Loucy (cell line): ENCODE measurements at regions not wholly inside any gene's neighbourhood (a gene's known extent, or its start where the extent isn't known, plus 50 kb on each side); places are given as distances from the start of the nearest gene placed in this dataset.
A peak's percentile ranks its signal among the peaks of the same experiment; 100 is the strongest.

Experiments used
- H2AFZ ChIP-seq: fragments of 200-600 bp; sonication (generic); 2 replicates; pipeline ENCODE4 v1.6.0; 2016; ENCODE audit warnings: antibody characterized with exemption, mild to moderate bottlenecking, low read length, moderate library complexity
- H3F3A ChIP-seq: fragments of 200-600 bp; 2 replicates; pipeline ENCODE4 v1.6.0; 2016; ENCODE audit warnings: antibody characterized with exemption, low read depth, mild to moderate bottlenecking
- H3K27me3 ChIP-seq: fragments of 200-600 bp; sonication (generic); 2 replicates; pipeline ENCODE4 v1.6.1; 2014; ENCODE audit warnings: low read length, mild to moderate bottlenecking; ENCODE audit not compliant: insufficient read depth, poor library complexity, severe bottlenecking
- H3K36me3 ChIP-seq: fragments of 200-600 bp; sonication (generic); 2 replicates; pipeline ENCODE4 v1.6.1; 2016; ENCODE audit warnings: low read length; ENCODE audit not compliant: insufficient read depth
- H3K4me1 ChIP-seq: fragments of 200-600 bp; sonication (generic); 2 replicates; pipeline ENCODE4 v1.5.1; 2014; ENCODE audit warnings: low read length, mild to moderate bottlenecking; ENCODE audit not compliant: insufficient read depth, poor library complexity, severe bottlenecking
- H3K4me2 ChIP-seq: fragments of 200-600 bp; sonication (generic); 2 replicates; pipeline ENCODE4 v1.6.0; 2014; ENCODE audit warnings: antibody characterized with exemption, low read length, low read depth, mild to moderate bottlenecking; ENCODE audit not compliant: poor library complexity, severe bottlenecking
- H3K4me3 ChIP-seq: fragments of 200-600 bp; sonication (generic); 2 replicates; pipeline ENCODE4 v1.5.1; 2014; ENCODE audit warnings: low read length, mild to moderate bottlenecking, mixed read lengths; ENCODE audit not compliant: poor library complexity, severe bottlenecking
- H3K79me2 ChIP-seq: fragments of 200-600 bp; sonication (generic); 2 replicates; pipeline ENCODE4 v1.6.1; 2014; ENCODE audit warnings: low read length; ENCODE audit not compliant: insufficient read depth
- H3K9ac ChIP-seq: fragments of 200-600 bp; sonication (generic); 2 replicates; pipeline ENCODE4 v1.6.0; 2014; ENCODE audit warnings: mild to moderate bottlenecking, low read depth, low read length, moderate library complexity; ENCODE audit not compliant: poor library complexity, severe bottlenecking
- H3K9me2 ChIP-seq: fragments of 200-600 bp; sonication (generic); replicated peaks from 2 replicates; pipeline ENCODE4 v1.6.1; 2016; ENCODE audit warnings: low read depth, low read length, mixed read lengths
- H3K9me3 ChIP-seq: fragments of 200-600 bp; sonication (generic); 2 replicates; pipeline ENCODE4 v1.6.1; 2014; ENCODE audit warnings: mild to moderate bottlenecking, antibody characterized with exemption, low read length, low read depth; ENCODE audit not compliant: insufficient read depth
- H4K20me1 ChIP-seq: fragments of 200-600 bp; sonication (generic); 2 replicates; pipeline ENCODE4 v1.6.0; 2014; ENCODE audit warnings: antibody characterized with exemption, low read length, mild to moderate bottlenecking; ENCODE audit not compliant: insufficient read depth, poor library complexity, severe bottlenecking
- EZH2phosphoT487 ChIP-seq: fragments of 200-600 bp; IDR thresholded peaks from 2 replicates; pipeline ENCODE4 v1.6.1; 2018; ENCODE audit warnings: antibody characterized with exemption, mild to moderate bottlenecking, moderate library complexity, borderline replicate concordance
- TF ChIP-seq, protein P1 (sequence below): fragments of 200-600 bp; sonication (generic); conservative IDR thresholded peaks from 2 replicates; pipeline ENCODE4 v1.5.1; 2014; ENCODE audit warnings: mild to moderate bottlenecking, antibody characterized with exemption, low read length

DNA sequence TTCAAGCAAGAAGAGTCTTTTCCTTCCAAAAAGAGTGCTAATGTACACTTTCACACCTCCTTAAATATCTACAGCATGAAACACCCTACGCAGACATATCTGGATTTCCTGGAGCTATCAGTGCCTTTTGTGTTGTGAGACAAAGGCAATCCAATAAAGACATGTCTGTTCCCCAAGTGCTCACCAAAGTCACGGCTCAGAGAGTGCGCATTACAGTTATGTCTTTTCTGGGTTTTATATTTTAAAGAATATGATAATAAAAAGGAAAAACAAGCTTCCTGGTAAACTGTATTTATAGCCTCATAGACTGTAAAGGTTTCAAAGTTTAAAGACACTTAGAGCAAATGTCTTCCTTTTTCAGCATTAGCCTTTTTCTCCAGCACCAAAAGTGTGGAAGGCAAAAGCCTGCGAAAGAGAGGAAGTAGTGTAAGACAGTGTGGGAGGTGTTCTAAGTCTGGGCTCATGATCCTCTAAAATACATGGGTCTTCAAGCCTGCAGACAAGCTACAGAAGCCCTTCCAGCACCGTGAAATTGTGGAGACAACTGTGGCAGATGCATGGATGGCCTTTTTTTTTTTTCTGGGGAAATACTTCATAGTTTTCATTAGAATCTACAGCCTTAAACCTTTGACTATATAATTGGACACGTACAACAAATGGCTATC, 135.0 kb upstream of the SLC35B3 start:
- TF ChIP-seq, protein P1, sequence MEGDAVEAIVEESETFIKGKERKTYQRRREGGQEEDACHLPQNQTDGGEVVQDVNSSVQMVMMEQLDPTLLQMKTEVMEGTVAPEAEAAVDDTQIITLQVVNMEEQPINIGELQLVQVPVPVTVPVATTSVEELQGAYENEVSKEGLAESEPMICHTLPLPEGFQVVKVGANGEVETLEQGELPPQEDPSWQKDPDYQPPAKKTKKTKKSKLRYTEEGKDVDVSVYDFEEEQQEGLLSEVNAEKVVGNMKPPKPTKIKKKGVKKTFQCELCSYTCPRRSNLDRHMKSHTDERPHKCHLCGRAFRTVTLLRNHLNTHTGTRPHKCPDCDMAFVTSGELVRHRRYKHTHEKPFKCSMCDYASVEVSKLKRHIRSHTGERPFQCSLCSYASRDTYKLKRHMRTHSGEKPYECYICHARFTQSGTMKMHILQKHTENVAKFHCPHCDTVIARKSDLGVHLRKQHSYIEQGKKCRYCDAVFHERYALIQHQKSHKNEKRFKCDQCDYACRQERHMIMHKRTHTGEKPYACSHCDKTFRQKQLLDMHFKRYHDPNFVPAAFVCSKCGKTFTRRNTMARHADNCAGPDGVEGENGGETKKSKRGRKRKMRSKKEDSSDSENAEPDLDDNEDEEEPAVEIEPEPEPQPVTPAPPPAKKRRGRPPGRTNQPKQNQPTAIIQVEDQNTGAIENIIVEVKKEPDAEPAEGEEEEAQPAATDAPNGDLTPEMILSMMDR, result no peak
- no peak for TF ChIP-seq EZH2phosphoT487
- H3K9ac ChIP-seq, result no peak overlapping the region

DNA sequence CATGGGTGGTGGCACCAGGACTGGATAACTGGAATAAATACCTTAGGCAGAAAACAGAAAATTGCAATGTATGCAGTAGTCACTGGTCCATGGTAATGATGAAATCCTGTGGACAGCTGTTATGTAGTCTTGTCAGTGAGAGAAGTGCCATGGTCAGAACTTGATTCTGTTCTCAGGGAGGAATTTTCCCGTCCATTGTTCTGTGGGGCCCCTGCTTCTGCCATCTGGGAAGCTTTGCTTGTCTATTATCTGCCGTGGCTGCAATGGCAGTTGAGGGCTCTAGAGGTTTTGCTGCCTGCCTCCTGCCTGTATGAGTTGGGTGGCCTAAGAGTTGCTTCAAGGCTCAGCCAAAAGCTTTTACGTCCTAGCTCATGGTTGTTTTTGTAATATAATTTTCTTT, 126.8 kb upstream of the SLC35B3 start:
- Histone ChIP-seq H3K4me3 (no peak overlapping the region), H3F3A (no peaks in the 10 kb centered on the region), H3K9ac (no peak overlapping the region), H3K9me2 (no peaks in the 10 kb centered on the region), H3K4me1 (peaks cover 12% of the 10 kb centered on the region), H4K20me1 (no peaks in the 10 kb centered on the region), H2AFZ (no peak overlapping the region), H3K4me2 (no peak overlapping the region), H3K9me3 (no peaks in the 10 kb centered on the region), H3K79me2 (no peaks in the 10 kb centered on the region), H3K36me3 (no peaks in the 10 kb centered on the region), H3K27me3 (no peaks in the 10 kb centered on the region)
- TF ChIP-seq EZH2phosphoT487, result no peak
- TF ChIP-seq, protein P1, result no peak

More for the DNA sequence above, 135.0 kb upstream of the SLC35B3 start:
- Histone ChIP-seq H3K9me3 (no peaks in the 10 kb centered on the region), H3K27me3 (no peaks in the 10 kb centered on the region), H4K20me1 (no peaks in the 10 kb centered on the region), H3K36me3 (no peaks in the 10 kb centered on the region), H3K4me3 (no peak overlapping the region), H3K9me2 (no peaks in the 10 kb centered on the region), H3K4me1 (no peaks in the 10 kb centered on the region), H3K4me2 (no peak overlapping the region), H3K79me2 (no peaks in the 10 kb centered on the region), H2AFZ (peak overlapping the region; percentile 65), H3F3A (no peaks in the 10 kb centered on the region)

DNA sequence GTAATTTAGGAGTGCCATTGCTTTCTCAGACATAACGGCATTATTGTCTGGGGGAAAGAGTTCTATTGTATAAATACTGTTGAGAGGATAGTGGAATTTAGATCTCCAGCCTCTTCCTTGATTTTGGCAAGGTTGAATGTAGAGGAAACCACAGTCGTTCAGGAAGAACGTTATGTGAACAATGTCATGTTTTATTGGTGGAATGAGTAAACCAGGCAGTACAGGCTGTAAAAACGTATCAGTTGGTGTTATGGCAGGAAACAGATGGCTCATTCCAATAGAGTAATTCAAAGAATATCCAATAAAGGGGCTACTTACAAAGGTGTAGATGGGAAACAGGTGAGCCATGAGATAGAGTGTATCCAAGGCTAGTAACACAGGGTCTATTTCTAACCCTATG, 123.6 kb upstream of the SLC35B3 start:
- Histone ChIP-seq H3K4me3 (peak overlapping the region; percentile 39), H3K4me2 (peak overlapping the region; percentile 69), H2AFZ (no peak overlapping the region), H3K79me2 (no peaks in the 10 kb centered on the region), H3K27me3 (no peaks in the 10 kb centered on the region), H3K9me2 (no peaks in the 10 kb centered on the region), H3K4me1 (peaks cover 19% of the 10 kb centered on the region), H3K9me3 (no peaks in the 10 kb centered on the region), H4K20me1 (no peaks in the 10 kb centered on the region), H3F3A (no peaks in the 10 kb centered on the region), H3K36me3 (no peaks in the 10 kb centered on the region), H3K9ac (peak overlapping the region; percentile 12)
- TF ChIP-seq EZH2phosphoT487, result no peak; the same call in 1 of the 2 replicates
- TF ChIP-seq, protein P1, result no peak
